Activated CD4-positive, CD25-positive, alpha-beta regulatory T cell (primary cell): ENCODE measurements at regions not wholly inside any gene's neighbourhood (a gene's known extent, or its start where the extent isn't known, plus 50 kb on each side); places are given as distances from the start of the nearest gene placed in this dataset.

Experiments used
- DNase-seq, 4 experiments: peaks; one replicate each; lab custom pipeline; 2025; lab: John Stamatoyannopoulos, UW

GRCh38 chr2:145832681-145833080, 1312.8 kb upstream of the ZEB2 start:
- no peak for DNase-seq

GRCh38 chr2:145829931-145830330, 1310.0 kb upstream of the ZEB2 start:
- no peak for DNase-seq

DNA sequence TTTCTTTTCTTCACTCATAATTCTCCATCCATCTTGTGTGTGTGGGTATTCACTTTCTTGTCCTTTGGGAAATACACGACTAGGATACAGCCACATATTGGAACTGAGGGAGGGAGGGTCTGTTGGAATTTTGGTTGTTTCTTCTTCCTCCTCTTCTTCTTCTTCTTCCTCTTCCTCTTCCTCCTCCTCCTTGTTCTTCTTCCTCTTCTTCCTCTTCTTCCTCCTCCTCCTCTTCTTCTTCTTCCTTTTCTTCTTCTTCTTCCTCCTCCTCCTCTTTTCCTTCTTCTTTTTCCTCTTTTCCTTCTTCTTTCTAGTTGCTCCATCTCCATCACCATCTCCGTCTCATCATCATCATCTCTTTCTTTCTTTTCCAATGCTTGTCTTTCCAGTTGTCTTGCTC, 1307.3 kb upstream of the ZEB2 start:
- DNase-seq, result no peak

DNA sequence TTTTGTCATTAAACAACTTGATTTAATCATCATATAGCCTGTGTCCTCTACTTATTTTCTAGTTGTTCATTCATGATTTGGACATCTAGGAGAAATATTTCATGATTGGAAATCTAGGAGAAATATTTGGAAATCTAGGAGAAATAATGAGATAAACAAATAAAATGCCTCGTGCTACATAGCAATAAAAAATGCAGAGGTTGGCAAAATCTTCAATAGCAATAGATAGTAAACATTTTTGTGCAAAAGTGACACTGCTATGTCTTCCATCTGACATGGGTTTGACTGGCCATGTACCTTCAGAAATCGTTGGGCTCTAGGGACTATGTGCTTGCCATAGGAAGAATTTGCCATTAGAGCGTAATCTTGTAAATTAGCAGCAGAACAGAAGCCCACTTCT, 1304.5 kb upstream of the ZEB2 start:
- no peak for DNase-seq

- DNase-seq, result no peak
These were observed 1303.1 kb upstream of the ZEB2 start for GRCh38 chr2:145822892-145823534.

- no peak for DNase-seq
These were observed 1300.7 kb upstream of the ZEB2 start for GRCh38 chr2:145820651-145821050.

DNA sequence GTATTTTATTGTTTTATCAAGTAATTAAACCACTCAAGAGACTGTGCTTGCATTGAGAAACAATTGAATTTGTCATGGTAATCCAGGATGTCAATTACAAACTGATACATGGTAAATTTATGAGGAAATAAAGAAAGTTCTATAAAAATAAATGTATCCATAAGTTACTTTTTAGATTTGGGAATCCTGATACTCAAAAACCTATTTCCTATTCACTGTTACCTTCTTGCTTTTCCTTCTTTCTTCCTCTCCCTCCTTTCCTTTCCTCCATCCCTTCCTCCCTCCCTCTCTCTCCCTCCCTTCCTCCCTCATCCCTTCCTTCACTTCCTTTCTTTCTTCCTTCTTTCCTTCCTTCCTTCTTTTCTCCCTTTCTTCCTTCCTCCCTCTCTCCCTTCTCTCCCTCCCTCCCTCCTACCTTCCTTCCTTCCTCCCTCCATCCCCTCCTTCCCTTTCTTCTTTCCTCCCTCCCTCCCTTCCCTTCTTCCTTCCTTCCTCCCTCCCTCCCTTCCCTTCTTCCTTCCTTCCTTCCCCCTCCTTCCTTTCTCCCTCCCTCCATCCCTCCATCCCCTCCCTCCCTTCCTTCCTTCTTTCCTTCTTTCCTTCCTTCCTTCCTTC, 1299.1 kb upstream of the ZEB2 start:
- no peak for DNase-seq

- no peak for DNase-seq
These were observed 1296.0 kb upstream of the ZEB2 start for GRCh38 chr2:145815933-145816332.

- DNase-seq, result no peak
These were observed 1293.6 kb upstream of the ZEB2 start for GRCh38 chr2:145813481-145813880.

DNA sequence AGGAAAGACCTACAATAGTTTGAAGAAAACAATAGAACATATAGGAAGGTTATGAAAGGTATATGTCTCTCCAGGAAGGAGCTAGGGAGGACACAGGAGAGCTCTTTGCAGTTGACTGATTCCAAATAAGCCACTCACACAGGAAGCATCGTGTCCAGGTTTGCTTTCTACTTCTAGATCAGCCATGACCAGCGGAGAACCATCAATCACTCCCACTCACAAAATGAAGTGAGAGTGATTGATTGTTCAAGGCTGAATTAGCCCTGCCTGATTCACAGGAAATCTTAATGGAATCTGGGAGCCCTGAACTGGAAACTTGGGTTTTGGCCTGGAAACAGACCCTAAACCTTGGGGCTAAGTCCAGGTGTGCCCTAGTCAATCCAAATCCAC, 1292.2 kb upstream of the ZEB2 start:
- DNase-seq, result no peak

DNA sequence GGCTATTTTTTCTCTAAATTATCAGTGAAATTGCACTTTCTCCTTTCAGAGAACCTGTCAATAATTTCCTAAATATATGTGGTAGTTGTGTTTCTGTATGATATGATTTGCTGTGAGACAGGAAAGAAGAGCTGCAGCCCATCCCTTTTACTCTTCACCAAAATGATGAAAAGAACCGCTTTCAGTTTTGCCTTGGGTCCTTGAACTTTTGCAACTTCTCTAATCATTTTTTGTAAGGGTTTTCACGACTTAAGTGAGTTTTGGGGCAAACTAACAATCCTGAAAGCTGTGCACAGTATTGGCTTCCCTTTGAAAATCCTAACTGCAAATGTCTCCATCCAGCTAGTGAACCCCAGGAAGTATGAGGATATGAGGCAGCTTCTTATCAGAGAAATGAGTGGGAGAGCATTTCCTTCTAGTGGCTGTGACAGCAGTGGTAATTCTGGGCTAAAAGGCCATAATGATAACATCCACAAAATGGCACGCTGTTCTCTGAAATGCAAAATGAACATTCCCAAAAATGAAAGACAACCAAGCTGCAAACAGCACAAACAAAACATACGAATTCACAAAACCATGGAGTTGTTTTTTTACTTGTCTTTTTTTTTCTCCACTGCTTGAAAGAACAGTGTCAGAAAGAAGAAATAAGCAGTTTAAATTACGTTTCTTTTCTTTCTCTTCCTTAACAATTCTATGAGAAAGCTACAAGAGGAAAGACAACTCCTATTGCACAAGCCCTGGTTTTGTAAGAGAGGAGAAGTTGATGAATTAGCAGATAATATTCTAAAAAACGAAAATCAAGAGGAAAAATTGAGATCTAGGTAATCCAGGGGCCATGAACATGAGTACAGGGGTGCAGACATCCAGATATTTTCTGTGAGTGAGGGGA, 1291.6 kb upstream of the ZEB2 start:
- DNase-seq, result no peak

GRCh38 chr2:145807968-145808367, 1288.0 kb upstream of the ZEB2 start:
- DNase-seq, result no peak

DNA sequence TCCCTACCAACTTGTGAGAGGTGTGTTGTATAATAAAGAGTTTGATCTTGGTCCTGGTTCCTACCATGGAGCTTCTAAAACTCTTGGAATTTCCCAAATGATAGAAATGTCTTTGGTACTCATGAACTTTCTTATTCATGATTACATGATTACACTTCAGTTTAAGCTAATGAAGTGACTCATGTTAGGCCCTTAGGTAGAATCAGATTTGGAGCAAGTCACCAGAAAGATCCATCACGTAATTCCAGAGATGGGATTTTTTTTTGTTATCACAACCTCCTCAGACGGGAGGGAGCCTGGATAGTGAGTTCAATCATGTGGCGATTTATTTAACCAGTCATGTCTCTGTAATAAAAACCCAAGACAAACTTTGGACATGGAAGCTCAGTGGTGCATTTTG, 1287.6 kb upstream of the ZEB2 start:
- no peak for DNase-seq

DNA sequence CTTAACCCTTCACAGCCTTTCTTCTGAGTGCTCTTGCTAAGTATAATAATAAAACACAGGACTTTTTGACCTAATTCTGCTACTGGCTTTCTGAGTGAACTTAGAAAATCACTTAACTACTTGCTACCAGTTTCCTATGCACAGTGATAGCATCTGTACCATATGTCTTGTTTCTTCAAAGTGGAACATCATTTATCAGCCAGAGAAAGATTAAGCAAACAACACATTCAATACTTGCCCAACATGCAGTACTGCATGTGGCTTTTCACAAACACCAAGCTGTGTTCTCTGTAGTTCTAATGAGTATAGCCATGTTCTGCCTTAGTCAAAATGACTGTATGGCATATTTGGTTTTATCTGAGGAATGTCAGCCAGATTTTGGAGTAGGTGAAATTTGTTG, 1286.6 kb upstream of the ZEB2 start:
- DNase-seq, result no peak

DNA sequence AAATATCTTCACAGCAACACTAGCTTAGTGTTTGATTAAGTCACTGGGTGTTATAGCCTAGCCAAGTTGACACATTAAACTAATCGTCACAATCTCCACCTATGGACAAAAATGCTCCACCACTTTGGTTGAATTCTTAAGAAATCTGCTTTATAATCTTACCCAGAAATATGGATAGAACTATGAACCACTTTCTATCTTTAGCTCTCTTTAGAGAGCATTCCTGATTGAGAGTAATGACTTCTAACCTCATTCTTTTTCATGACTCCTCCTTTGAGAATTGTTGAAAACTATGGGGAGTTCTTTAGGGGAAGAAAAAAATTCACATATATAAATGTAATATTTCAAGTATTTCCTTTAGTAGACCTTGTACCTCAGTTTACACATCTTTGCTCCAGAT, 1282.2 kb upstream of the ZEB2 start:
- DNase-seq, result no peak

GRCh38 chr2:145801210-145801609, 1281.3 kb upstream of the ZEB2 start:
- no peak for DNase-seq

DNA sequence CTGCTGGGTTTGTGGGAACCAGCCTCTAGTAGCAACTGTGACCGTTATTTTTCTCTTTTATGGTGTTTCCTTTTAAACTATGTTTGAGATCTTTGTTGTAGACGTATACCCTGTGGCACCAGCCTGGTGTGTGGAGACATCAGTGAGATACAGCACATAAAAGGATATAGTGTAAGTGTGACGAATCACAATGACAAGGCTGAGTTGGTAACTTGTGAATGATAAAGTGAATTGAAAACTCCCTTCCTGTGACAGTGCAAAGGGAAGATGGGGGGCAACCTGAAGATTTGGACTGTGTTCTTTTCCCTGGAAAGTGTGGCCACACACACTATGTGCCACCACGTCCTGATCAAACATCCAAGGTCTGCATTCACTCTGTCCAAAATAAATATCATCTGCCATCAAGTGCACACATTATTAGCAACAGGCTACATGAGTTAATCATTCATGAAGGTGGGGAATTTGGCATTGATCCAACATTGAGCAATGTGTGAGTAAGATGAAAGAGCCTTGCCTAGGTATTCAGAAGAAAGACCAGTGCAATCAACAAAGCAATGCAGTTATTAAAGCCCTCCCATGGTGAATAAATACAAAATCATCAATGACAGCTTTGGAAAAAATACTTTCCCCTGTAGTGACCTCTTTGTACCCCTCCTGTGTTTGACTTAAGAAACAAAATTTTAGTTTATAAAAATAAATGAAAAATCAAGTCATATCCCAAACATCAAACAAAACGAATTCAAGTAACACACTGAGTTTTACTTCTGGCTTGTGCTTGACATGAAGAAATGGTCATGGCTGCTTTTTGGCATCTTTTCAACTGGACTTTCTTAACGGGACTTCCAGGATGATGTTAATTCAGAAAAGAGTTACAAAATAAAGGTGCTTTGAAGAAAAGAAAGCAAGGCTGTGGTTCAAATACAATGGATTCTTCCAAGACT, 1280.5 kb upstream of the ZEB2 start:
- DNase-seq, result no peak

DNA sequence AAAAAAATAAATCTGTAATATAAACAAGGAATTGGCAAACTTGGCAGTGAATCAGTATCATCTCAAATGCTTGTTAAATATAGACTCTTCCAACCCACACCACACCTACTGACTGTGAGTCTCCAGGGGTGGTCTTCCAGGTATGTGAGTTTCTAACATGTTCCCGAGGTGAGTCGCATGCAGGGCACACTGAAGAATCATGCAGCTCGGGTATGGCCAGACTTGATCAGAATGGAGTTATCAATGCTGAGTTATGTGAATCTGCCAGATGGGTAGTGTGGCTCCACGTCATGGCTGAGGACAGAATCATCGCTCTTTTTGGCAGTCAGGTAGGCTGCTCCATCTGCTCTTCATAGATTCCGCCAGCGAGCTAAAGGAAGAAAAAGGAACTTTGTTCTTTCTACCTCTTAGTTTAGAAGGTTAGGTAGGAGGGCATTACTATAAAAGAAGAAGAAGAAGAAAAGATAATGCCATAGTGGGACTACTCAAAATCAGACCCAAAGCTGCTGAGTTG, 1279.7 kb upstream of the ZEB2 start:
- DNase-seq, result no peak

- no peak for DNase-seq
These were observed 1278.5 kb upstream of the ZEB2 start for GRCh38 chr2:145798419-145798818.

DNA sequence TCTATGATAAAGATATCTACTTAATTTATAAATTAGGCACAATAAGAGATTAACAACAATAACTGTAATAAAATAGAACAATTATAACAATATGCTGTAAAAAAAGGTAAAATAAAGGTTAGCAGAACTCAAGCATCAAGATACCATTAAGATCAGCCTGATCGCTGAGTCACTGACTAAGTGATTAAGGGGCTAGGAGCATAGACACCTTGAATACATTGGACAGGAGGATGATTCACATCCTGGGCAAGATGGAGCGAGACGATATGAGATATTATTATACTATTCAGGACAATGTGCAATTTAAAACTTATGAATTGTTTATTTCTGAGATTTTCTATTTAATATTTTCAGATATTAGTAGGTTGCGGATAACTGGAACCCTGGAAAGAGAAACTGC, 1277.8 kb upstream of the ZEB2 start:
- DNase-seq, result no peak

GRCh38 chr2:145792745-145793144, 1272.8 kb upstream of the ZEB2 start:
- DNase-seq, result no peak

DNA sequence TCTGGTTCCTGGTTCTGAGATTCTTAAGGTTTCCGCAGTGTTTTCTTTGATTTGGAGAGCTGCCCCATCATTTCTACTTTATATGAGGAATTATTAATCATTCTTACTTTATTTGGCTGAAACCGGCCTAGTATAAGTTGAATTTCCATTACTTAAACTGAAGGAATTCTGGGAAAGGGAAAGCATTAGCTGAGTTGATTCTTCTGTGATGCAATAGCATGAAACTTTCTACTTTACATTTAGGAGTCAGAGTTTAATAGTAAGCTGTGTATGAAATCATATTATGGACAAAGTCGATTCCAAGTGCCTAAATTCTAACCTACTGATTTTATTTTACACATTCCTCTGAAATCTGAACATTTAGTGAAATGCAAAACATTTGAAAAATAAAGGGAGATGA, 1269.7 kb upstream of the ZEB2 start:
- DNase-seq, result no peak
